CD8-positive, alpha-beta memory T cell (primary cell): ENCODE measurements at regions not wholly inside any gene's neighbourhood (a gene's known extent, or its start where the extent isn't known, plus 50 kb on each side); places are given as distances from the start of the nearest gene placed in this dataset.

Experiments
- CTCF ChIA-PET: fragments of 350-600 bp; sonication (Branson Sonifier 250); formaldehyde crosslinking; loops from one replicate; lab custom pipeline; 2021; ENCODE audit warnings: antibody characterized with exemption; lab: Charles Lee
- POLR2A ChIA-PET: fragments of 350-600 bp; sonication (Branson Sonifier 250); formaldehyde crosslinking; loops from one replicate; lab custom pipeline; 2021; ENCODE audit warnings: antibody characterized with exemption; lab: Charles Lee
- DNase-seq, 5 donors: peaks; one replicate each; pipeline versions ENCODE4 v3.0.0 to v3.0.0-alpha.2; 2020 to 2022; ENCODE audit warnings: mixed read lengths in 1 of 5
- H3K27ac ChIP-seq: one replicate; pipeline ENCODE4 v1.7.0; 2013; ENCODE audit warnings: low read depth, mild to moderate bottlenecking, low read length, moderate library complexity
- H3K27me3 ChIP-seq: 2 replicates; pipeline ENCODE4 v1.7.0; 2013; ENCODE audit warnings: low read length, mild to moderate bottlenecking; ENCODE audit not compliant: insufficient read depth, poor library complexity, severe bottlenecking
- H3K36me3 ChIP-seq: 2 replicates; pipeline ENCODE4 v1.7.0; 2013; ENCODE audit warnings: mild to moderate bottlenecking, low read length, moderate library complexity; ENCODE audit not compliant: insufficient read depth
- H3K4me1 ChIP-seq: 2 replicates; pipeline ENCODE4 v1.7.0; 2013; ENCODE audit warnings: mild to moderate bottlenecking, low read length, moderate library complexity; ENCODE audit not compliant: insufficient read depth
- H3K4me3 ChIP-seq: 2 replicates; pipeline ENCODE4 v1.7.0; 2013; ENCODE audit warnings: mild to moderate bottlenecking, low read length
- H3K9me3 ChIP-seq: 2 replicates; pipeline ENCODE4 v1.7.0; 2013; ENCODE audit warnings: mild to moderate bottlenecking, low read length
- H3K27ac Mint-ChIP-seq, 8 donors: one replicate each; pipeline ENCODE4 v1.8.0; 2020 to 2021; ENCODE audit warnings: mixed read lengths in 8 of 8, mild to moderate bottlenecking in 6 of 8, inconsistent platforms in 3 of 8, moderate library complexity in 3 of 8
- H3K27me3 Mint-ChIP-seq, 2 donors: one replicate each; pipeline ENCODE4 v1.8.0; 2020 to 2021; ENCODE audit warnings: mixed read lengths in 2 of 2, mild to moderate bottlenecking in 1 of 2, moderate library complexity in 1 of 2
- H3K36me3 Mint-ChIP-seq, 3 donors: one replicate each; pipeline ENCODE4 v1.8.0; 2020 to 2021; ENCODE audit warnings: mixed read lengths in 3 of 3, inconsistent platforms in 1 of 3, mild to moderate bottlenecking in 1 of 3
- H3K4me1 Mint-ChIP-seq, 3 donors: one replicate each; pipeline ENCODE4 v1.8.0; 2020 to 2021; ENCODE audit warnings: mixed read lengths in 3 of 3, inconsistent platforms in 1 of 3, mild to moderate bottlenecking in 1 of 3
- H3K4me3 Mint-ChIP-seq, 7 donors: one replicate each; pipeline ENCODE4 v1.8.0; 2020 to 2021; ENCODE audit warnings: mixed read lengths in 7 of 7, mild to moderate bottlenecking in 6 of 7, moderate library complexity in 4 of 7, inconsistent platforms in 2 of 7
- H3K9me3 Mint-ChIP-seq, 5 donors: one replicate each; pipeline ENCODE4 v1.8.0; 2020 to 2022; ENCODE audit warnings: mixed read lengths in 5 of 5, mild to moderate bottlenecking in 3 of 5, moderate library complexity in 2 of 5, inconsistent platforms in 1 of 5

GRCh38 chr18:70421471-70422390 lies 132.9 kb downstream of the SOCS6 start:
- CTCF ChIA-PET, result no interaction called here
- Histone ChIP-seq H3K27ac (no peak overlapping the region), H3K27me3 (no peaks in the 10 kb centered on the region), H3K4me1 (no peaks in the 10 kb centered on the region), H3K4me3 (no peak overlapping the region), H3K9me3 (no peaks in the 10 kb centered on the region), H3K36me3 (no peaks in the 10 kb centered on the region)
- no peak for DNase-seq
- H3K36me3 Mint-ChIP-seq, result no peaks in the 10 kb centered on the region
- no peak overlapping the region for H3K27ac Mint-ChIP-seq
- peaks cover 0 to 7% of the 10 kb centered on the region in 2 donors for H3K27me3 Mint-ChIP-seq
- no peaks in the 10 kb centered on the region for H3K4me1 Mint-ChIP-seq
- no peaks in the 10 kb centered on the region for H3K9me3 Mint-ChIP-seq
- POLR2A ChIA-PET, result no interaction called here
- H3K4me3 Mint-ChIP-seq, result no peak overlapping the region

DNA sequence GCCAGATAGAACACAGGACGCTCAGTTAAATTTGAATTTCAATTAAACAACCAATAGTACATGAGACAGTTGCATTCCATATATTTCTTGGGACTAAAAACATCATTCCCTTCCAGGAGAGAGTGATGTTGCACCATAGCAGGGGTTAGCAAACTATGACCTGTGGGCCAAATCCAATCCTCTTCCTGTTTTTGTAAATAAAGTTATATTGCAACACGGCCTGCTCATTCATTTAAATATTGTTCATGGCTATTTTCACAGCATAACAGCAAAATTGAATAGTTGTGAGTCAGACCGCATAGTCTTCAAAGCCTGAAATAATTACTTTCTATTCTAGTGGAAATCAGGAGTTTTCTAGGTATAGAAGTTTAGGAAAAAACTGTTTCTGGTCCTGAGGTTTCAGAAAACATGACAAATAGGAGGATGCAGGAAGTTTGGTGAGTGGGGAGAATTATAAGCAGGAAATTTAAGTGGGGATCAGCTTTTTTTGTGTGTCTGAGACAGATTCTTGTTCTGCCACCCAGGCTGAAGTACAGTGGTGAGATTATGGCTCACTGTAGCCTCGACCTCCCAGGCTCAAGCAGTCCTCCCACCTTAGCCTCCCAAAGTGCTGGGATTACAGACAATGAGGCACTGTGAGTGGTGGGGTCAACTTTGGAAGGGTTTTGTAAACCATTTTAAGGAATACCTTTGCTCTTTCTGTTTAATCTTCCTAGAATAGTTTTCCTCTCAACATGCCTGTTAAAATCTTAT lies 131.5 kb downstream of the SOCS6 start:
- Mint-ChIP-seq H3K4me3 (no peak overlapping the region), H3K27ac (no peak overlapping the region), H3K36me3 (no peaks in the 10 kb centered on the region), H3K4me1 (no peaks in the 10 kb centered on the region), H3K9me3 (no peaks in the 10 kb centered on the region), H3K27me3 (peaks cover 3 to 8% of the 10 kb centered on the region in 2 donors)
- no peaks in the 10 kb centered on the region for H3K27me3 ChIP-seq
- H3K36me3 ChIP-seq, result no peaks in the 10 kb centered on the region
- H3K9me3 ChIP-seq, result no peaks in the 10 kb centered on the region
- ChIA-PET CTCF (no interaction called here), POLR2A (no interaction called here)
- no peak overlapping the region for H3K4me3 ChIP-seq
- DNase-seq, result no peak
- H3K4me1 ChIP-seq, result no peaks in the 10 kb centered on the region
- no peak overlapping the region for H3K27ac ChIP-seq

GRCh38 chr18:70419526-70419925 lies 130.7 kb downstream of the SOCS6 start:
- DNase-seq, result no peak
- ChIA-PET CTCF (no interaction called here), POLR2A (no interaction called here)
- H3K9me3 Mint-ChIP-seq, result no peaks in the 10 kb centered on the region
- H3K27me3 Mint-ChIP-seq, result peaks cover 6 to 8% of the 10 kb centered on the region in 2 donors
- H3K36me3 Mint-ChIP-seq, result no peaks in the 10 kb centered on the region
- H3K4me1 ChIP-seq, result no peaks in the 10 kb centered on the region
- H3K4me3 ChIP-seq, result no peak overlapping the region
- H3K4me3 Mint-ChIP-seq, result no peak overlapping the region
- no peaks in the 10 kb centered on the region for H3K27me3 ChIP-seq
- no peak overlapping the region for H3K27ac ChIP-seq
- H3K4me1 Mint-ChIP-seq, result no peaks in the 10 kb centered on the region
- H3K9me3 ChIP-seq, result no peaks in the 10 kb centered on the region
- H3K27ac Mint-ChIP-seq, result no peak overlapping the region
- no peaks in the 10 kb centered on the region for H3K36me3 ChIP-seq

- Mint-ChIP-seq H3K36me3 (no peaks in the 10 kb centered on the region), H3K9me3 (no peaks in the 10 kb centered on the region), H3K27me3 (peaks cover 9 to 14% of the 10 kb centered on the region in 2 donors), H3K27ac (no peak overlapping the region), H3K4me1 (no peaks in the 10 kb centered on the region), H3K4me3 (no peak overlapping the region)
- DNase-seq, result no peak
- CTCF ChIA-PET, result no interaction called here
- POLR2A ChIA-PET, result no interaction called here
- Histone ChIP-seq H3K4me1 (no peaks in the 10 kb centered on the region), H3K27me3 (no peaks in the 10 kb centered on the region), H3K4me3 (no peak overlapping the region), H3K9me3 (no peaks in the 10 kb centered on the region), H3K36me3 (no peaks in the 10 kb centered on the region), H3K27ac (no peak overlapping the region)
Observed at GRCh38 chr18:70418546-70419311, 129.9 kb downstream of the SOCS6 start.

DNA sequence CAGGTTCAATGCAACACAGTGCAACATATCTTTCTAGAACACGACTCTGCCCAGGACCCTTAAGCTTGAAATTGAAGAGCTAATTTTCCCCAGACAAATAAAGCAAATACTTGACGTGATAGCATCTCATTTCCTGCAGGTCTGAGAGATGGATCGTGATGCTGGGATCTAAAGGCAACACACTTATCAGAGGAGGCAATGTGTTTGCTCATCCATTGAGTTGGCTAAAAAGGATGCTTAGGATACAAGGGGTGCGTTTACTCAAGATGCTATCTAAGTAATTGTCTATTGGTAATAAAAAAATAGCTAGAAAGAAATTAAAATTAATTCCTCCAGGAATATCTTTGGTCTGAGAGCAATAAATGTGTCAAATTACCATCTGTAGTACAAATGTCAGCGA lies 129.0 kb downstream of the SOCS6 start:
- CTCF ChIA-PET, result interaction anchor here (0.8 kb wide), 1 partner anchor 16 kb away, joined by 3 read pairs; no protein-coding TSS in a partner anchor
- no peaks in the 10 kb centered on the region for H3K4me1 Mint-ChIP-seq
- no peak overlapping the region for H3K27ac Mint-ChIP-seq
- no peaks in the 10 kb centered on the region for H3K36me3 ChIP-seq
- no peak overlapping the region for H3K27ac ChIP-seq
- no peaks in the 10 kb centered on the region for H3K9me3 Mint-ChIP-seq
- no peak overlapping the region for H3K4me3 Mint-ChIP-seq
- H3K27me3 ChIP-seq, result no peaks in the 10 kb centered on the region
- H3K4me3 ChIP-seq, result no peak overlapping the region
- no peaks in the 10 kb centered on the region for H3K4me1 ChIP-seq
- H3K27me3 Mint-ChIP-seq, result peaks cover 9 to 18% of the 10 kb centered on the region in 2 donors
- POLR2A ChIA-PET, result no interaction called here
- H3K36me3 Mint-ChIP-seq, result no peaks in the 10 kb centered on the region
- no peaks in the 10 kb centered on the region for H3K9me3 ChIP-seq
- no peak for DNase-seq

DNA sequence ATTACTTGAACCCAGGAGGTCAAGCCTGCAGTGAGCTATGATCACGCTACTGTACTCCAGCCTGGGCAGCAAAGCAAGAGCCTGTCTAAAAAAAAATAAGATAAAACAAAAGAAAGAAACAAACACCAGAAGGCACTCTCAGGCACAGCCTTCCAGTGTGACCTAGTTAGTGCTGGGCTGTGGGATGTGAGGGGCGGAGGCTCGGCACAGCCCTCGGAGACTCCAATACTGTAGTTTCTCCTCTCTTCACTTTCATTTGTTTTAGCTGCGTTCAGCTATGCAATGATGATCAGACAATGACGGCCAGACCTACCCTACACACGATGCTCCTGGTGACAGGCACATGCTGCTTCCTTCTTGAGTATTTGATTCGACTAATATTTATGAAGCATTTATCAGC lies 127.7 kb downstream of the SOCS6 start:
- Histone ChIP-seq H3K27ac (no peak overlapping the region), H3K9me3 (no peaks in the 10 kb centered on the region), H3K4me3 (no peak overlapping the region), H3K36me3 (no peaks in the 10 kb centered on the region), H3K4me1 (no peaks in the 10 kb centered on the region), H3K27me3 (no peaks in the 10 kb centered on the region)
- Mint-ChIP-seq H3K27me3 (peaks cover 9 to 26% of the 10 kb centered on the region in 2 donors), H3K36me3 (no peaks in the 10 kb centered on the region), H3K4me3 (no peak overlapping the region), H3K4me1 (no peaks in the 10 kb centered on the region), H3K9me3 (no peaks in the 10 kb centered on the region), H3K27ac (no peak overlapping the region)
- no peak for DNase-seq
- ChIA-PET POLR2A (no interaction called here), CTCF (interaction anchor here (1.3 kb wide), 1 partner anchor 18 kb away, joined by 5 read pairs; no protein-coding TSS in a partner anchor)

DNA sequence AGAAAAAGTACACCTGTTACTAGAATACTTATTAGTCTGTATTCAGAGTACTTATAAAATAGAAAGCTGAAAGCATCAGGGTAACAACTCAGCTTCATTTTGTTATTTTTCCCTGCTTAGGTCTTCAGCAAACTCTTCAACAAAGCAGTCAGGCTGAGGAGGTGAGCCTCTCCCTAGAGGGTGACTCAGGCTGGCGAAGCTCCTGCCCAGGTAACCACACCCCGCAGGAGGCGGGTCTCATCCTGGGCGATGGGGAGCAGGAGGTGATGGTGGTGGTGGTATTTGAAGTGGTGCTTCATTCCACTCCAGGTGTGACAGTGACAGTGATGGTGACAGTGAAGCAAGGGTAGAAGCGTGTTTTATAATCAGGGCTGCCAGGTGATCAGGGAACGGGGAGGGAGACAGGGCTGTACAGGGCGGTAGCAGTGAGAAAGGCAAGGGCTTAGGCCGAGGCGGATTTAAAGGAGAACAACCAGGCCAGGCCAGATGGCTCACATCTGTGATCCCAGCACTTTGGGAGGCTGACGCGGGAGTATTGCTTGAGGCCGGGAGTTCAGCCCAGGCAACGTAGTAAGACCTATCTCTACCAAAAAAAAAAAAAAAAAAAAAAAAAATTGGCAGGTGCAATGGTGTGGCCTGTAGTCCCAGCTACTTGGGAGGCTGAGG lies 127.1 kb downstream of the SOCS6 start:
- Histone ChIP-seq H3K4me3 (no peak overlapping the region), H3K27me3 (no peaks in the 10 kb centered on the region), H3K4me1 (no peaks in the 10 kb centered on the region), H3K9me3 (no peaks in the 10 kb centered on the region), H3K36me3 (no peaks in the 10 kb centered on the region), H3K27ac (no peak overlapping the region)
- DNase-seq, result no peak
- H3K4me3 Mint-ChIP-seq, result no peak overlapping the region
- no peaks in the 10 kb centered on the region for H3K36me3 Mint-ChIP-seq
- no peaks in the 10 kb centered on the region for H3K9me3 Mint-ChIP-seq
- H3K4me1 Mint-ChIP-seq, result no peaks in the 10 kb centered on the region
- no peak overlapping the region for H3K27ac Mint-ChIP-seq
- POLR2A ChIA-PET, result no interaction called here
- peaks cover 9 to 26% of the 10 kb centered on the region in 2 donors for H3K27me3 Mint-ChIP-seq
- CTCF ChIA-PET, result interaction anchor here (1.3 kb wide), 1 partner anchor 18 kb away, joined by 5 read pairs; no protein-coding TSS in a partner anchor
